ENCODE measurements at regions not wholly inside any gene's neighbourhood (a gene's known extent, or its start where the extent isn't known, plus 50 kb on each side); places are given as distances from the start of the nearest gene placed in this dataset.

DNA sequence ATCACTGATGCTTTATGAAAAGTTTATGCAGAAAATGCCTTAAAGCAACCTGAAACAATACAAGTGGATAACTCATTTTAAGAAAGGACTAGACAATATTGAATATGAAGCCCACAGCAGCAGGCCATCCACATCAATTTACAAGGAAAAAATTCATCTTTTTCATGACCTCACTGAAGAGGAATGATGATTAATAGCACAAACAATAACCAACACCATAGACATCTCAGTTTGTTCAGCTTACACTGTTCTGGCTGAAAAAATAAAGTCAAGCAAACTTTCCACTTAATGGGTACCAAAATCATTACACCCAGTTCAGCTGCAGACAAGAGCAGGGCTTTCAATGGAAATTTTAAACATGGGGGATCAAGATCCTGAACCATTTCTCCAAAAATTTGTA, 380.6 kb upstream of the NEGR1 start:
- ATAC-seq, result no peak
- TF ChIP-seq PPARA (CRISPR knock-in tag; IDR thresholded peaks at IDR 0.05; ENCODE audit: borderline replicate concordance) (no peak), ZNF565 (CRISPR knock-in tag; conservative IDR thresholded peaks at IDR 0.05; ENCODE audit: low read depth) (no peak), SNAI2 (CRISPR knock-in tag; IDR thresholded peaks at IDR 0.05) (no peak), ZNF70 (CRISPR knock-in tag; IDR thresholded peaks at IDR 0.05) (no peak), CSDC2 (CRISPR knock-in tag; IDR thresholded peaks at IDR 0.05) (no peak), ISL1 (CRISPR knock-in tag; IDR thresholded peaks at IDR 0.05) (no peak), BACH2 (CRISPR knock-in tag; IDR thresholded peaks at IDR 0.05; ENCODE audit: borderline replicate concordance) (no peak), RARB (CRISPR knock-in tag; IDR thresholded peaks at IDR 0.05) (no peak), ZFP3 (CRISPR knock-in tag; IDR thresholded peaks at IDR 0.05) (no peak), ESRRG (CRISPR knock-in tag; IDR thresholded peaks at IDR 0.05) (no peak), ZC3H10 (CRISPR knock-in tag; IDR thresholded peaks at IDR 0.05) (no peak), GLIS3 (CRISPR knock-in tag; IDR thresholded peaks at IDR 0.05) (no peak), ZNF8 (CRISPR knock-in tag; IDR thresholded peaks at IDR 0.05) (no peak)
- TF ChIP-seq, protein P1, sequence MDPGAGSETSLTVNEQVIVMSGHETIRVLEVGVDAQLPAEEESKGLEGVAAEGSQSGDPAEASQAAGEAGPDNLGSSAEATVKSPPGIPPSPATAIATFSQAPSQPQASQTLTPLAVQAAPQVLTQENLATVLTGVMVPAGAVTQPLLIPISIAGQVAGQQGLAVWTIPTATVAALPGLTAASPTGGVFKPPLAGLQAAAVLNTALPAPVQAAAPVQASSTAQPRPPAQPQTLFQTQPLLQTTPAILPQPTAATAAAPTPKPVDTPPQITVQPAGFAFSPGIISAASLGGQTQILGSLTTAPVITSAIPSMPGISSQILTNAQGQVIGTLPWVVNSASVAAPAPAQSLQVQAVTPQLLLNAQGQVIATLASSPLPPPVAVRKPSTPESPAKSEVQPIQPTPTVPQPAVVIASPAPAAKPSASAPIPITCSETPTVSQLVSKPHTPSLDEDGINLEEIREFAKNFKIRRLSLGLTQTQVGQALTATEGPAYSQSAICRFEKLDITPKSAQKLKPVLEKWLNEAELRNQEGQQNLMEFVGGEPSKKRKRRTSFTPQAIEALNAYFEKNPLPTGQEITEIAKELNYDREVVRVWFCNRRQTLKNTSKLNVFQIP (CRISPR knock-in tag; IDR thresholded peaks at IDR 0.05; ENCODE audit: borderline replicate concordance, low read depth), result no peak
- TF ChIP-seq, protein P2, sequence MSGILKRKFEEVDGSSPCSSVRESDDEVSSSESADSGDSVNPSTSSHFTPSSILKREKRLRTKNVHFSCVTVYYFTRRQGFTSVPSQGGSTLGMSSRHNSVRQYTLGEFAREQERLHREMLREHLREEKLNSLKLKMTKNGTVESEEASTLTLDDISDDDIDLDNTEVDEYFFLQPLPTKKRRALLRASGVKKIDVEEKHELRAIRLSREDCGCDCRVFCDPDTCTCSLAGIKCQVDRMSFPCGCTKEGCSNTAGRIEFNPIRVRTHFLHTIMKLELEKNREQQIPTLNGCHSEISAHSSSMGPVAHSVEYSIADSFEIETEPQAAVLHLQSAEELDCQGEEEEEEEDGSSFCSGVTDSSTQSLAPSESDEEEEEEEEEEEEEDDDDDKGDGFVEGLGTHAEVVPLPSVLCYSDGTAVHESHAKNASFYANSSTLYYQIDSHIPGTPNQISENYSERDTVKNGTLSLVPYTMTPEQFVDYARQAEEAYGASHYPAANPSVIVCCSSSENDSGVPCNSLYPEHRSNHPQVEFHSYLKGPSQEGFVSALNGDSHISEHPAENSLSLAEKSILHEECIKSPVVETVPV (CRISPR knock-in tag; IDR thresholded peaks at IDR 0.05), result no peak
- TF ChIP-seq, protein P3, sequence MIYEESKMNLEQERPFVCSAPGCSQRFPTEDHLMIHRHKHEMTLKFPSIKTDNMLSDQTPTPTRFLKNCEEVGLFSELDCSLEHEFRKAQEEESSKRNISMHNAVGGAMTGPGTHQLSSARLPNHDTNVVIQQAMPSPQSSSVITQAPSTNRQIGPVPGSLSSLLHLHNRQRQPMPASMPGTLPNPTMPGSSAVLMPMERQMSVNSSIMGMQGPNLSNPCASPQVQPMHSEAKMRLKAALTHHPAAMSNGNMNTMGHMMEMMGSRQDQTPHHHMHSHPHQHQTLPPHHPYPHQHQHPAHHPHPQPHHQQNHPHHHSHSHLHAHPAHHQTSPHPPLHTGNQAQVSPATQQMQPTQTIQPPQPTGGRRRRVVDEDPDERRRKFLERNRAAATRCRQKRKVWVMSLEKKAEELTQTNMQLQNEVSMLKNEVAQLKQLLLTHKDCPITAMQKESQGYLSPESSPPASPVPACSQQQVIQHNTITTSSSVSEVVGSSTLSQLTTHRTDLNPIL (CRISPR knock-in tag; IDR thresholded peaks at IDR 0.05; ENCODE audit: low read depth), result no peak
- TF ChIP-seq, protein P4, sequence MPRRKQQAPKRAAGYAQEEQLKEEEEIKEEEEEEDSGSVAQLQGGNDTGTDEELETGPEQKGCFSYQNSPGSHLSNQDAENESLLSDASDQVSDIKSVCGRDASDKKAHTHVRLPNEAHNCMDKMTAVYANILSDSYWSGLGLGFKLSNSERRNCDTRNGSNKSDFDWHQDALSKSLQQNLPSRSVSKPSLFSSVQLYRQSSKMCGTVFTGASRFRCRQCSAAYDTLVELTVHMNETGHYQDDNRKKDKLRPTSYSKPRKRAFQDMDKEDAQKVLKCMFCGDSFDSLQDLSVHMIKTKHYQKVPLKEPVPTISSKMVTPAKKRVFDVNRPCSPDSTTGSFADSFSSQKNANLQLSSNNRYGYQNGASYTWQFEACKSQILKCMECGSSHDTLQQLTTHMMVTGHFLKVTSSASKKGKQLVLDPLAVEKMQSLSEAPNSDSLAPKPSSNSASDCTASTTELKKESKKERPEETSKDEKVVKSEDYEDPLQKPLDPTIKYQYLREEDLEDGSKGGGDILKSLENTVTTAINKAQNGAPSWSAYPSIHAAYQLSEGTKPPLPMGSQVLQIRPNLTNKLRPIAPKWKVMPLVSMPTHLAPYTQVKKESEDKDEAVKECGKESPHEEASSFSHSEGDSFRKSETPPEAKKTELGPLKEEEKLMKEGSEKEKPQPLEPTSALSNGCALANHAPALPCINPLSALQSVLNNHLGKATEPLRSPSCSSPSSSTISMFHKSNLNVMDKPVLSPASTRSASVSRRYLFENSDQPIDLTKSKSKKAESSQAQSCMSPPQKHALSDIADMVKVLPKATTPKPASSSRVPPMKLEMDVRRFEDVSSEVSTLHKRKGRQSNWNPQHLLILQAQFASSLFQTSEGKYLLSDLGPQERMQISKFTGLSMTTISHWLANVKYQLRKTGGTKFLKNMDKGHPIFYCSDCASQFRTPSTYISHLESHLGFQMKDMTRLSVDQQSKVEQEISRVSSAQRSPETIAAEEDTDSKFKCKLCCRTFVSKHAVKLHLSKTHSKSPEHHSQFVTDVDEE (CRISPR knock-in tag; IDR thresholded peaks at IDR 0.05), result no peak

DNA sequence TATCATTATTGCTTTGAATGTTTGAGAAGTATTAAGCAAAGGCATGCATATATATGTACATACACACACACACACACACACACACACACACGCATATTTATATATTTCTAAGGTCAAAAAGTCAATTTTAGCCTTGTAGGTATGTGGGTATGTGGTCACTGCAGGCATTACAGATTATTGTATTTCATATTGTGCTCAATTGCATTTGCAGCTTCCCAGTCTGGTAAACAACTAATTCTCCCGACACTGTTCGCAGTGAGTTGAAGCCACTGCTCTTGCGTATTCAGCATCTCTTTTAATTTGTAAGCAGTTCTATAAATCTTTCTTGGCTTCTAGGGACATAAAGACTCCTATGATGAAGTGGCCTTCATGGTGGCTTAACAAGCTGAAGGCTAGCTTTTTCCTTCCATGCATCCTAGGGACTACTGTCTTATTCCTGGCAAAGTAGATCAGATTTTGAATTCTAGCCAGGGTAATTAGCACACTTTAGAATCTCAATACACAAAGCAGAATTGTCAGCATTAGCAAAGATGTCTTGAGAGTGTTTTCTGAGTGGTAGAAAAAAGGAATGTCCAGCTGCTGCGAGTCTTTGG, 368.6 kb upstream of the NEGR1 start:
- no peak for TF ChIP-seq RARB (CRISPR knock-in tag; IDR thresholded peaks at IDR 0.05)
- no peak for TF ChIP-seq ZC3H10 (CRISPR knock-in tag; IDR thresholded peaks at IDR 0.05)
- TF ChIP-seq, protein P3 (CRISPR knock-in tag; IDR thresholded peaks at IDR 0.05; ENCODE audit: low read depth), result no peak
- ATAC-seq, result no peak

DNA sequence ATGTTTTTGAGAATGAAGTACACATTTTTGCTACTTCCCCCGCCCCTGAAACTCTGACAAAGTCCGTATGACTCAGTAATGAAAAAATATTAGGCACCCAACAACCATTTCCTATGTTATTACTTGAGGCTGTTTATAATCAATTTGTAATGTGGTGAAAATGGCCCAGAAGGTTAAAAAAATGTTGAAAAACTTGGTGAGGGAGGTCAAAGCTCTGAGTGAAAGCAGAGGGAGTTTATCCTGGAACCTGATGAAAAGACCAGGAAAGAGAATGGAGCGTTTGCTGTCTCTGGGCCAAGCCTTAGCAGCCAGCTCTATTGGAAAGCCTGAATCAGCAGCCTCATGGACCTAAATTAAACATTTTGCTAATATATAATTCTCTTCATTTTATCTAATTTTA, 367.7 kb upstream of the NEGR1 start:
- ATAC-seq, result no peak
- TF ChIP-seq ESRRG (CRISPR knock-in tag; IDR thresholded peaks at IDR 0.05), result no peak
- no peak for TF ChIP-seq ZFP30 (CRISPR knock-in tag; IDR thresholded peaks at IDR 0.05)
- no peak for TF ChIP-seq TCF4 (CRISPR knock-in tag; IDR thresholded peaks at IDR 0.05; ENCODE audit: borderline replicate concordance)
- no peak for TF ChIP-seq ISL1 (CRISPR knock-in tag; IDR thresholded peaks at IDR 0.05)
- TF ChIP-seq ZNF8 (CRISPR knock-in tag; IDR thresholded peaks at IDR 0.05), result no peak
- TF ChIP-seq BACH2 (CRISPR knock-in tag; IDR thresholded peaks at IDR 0.05; ENCODE audit: borderline replicate concordance), result no peak
- TF ChIP-seq TOX (CRISPR knock-in tag; IDR thresholded peaks at IDR 0.05; ENCODE audit: borderline replicate concordance), result no peak
- no peak for TF ChIP-seq OSR1 (CRISPR knock-in tag; IDR thresholded peaks at IDR 0.05)
- TF ChIP-seq, protein P1 (CRISPR knock-in tag; IDR thresholded peaks at IDR 0.05; ENCODE audit: borderline replicate concordance, low read depth), result no peak
- TF ChIP-seq ZNF565 (CRISPR knock-in tag; conservative IDR thresholded peaks at IDR 0.05; ENCODE audit: low read depth), result no peak
- no peak for TF ChIP-seq SNAI2 (CRISPR knock-in tag; IDR thresholded peaks at IDR 0.05)
- no peak for TF ChIP-seq CSDC2 (CRISPR knock-in tag; IDR thresholded peaks at IDR 0.05)
- TF ChIP-seq ZFP3 (CRISPR knock-in tag; IDR thresholded peaks at IDR 0.05), result no peak
- TF ChIP-seq, protein P4 (CRISPR knock-in tag; IDR thresholded peaks at IDR 0.05), result no peak
- TF ChIP-seq, protein P2 (CRISPR knock-in tag; IDR thresholded peaks at IDR 0.05), result no peak
